Choroid plexus epithelial cell (primary cell): ENCODE measurements at regions not wholly inside any gene's neighbourhood (a gene's known extent, or its start where the extent isn't known, plus 50 kb on each side); places are given as distances from the start of the nearest gene placed in this dataset.

ENCODE experiments used
- DNase-seq: peaks from one replicate; pipeline ENCODE4 v3.0.0-alpha.2; 2010; ENCODE audit warnings: low read depth
- H3K4me3 ChIP-seq: 2 replicates; pipeline ENCODE4 v1.5.1; 2011; ENCODE audit warnings: low read depth, mild to moderate bottlenecking, control low read depth, low read length, moderate library complexity
- CTCF ChIP-seq: conservative IDR thresholded peaks from 2 replicates; pipeline ENCODE4 v1.5.1; 2011; ENCODE audit warnings: low read depth, mild to moderate bottlenecking, control low read depth, inconsistent platforms, low read length, moderate library complexity

- no peak for DNase-seq
- TF ChIP-seq CTCF = no peak
- H3K4me3 ChIP-seq = no peak overlapping the region
These were observed 481.0 kb upstream of the TNP1 start for GRCh38 chr2:217340899-217341298.

GRCh38 chr2:217340176-217340575 lies 480.3 kb upstream of the TNP1 start:
- TF ChIP-seq CTCF = no peak
- H3K4me3 ChIP-seq = no peak overlapping the region
- DNase-seq = no peak

GRCh38 chr2:217339753-217340152 lies 479.9 kb upstream of the TNP1 start:
- no peak for TF ChIP-seq CTCF
- H3K4me3 ChIP-seq = no peak overlapping the region
- no peak for DNase-seq

- peak; percentile 85 for DNase-seq
- H3K4me3 ChIP-seq = no peak overlapping the region
- no peak for TF ChIP-seq CTCF
These were observed 478.5 kb upstream of the TNP1 start for GRCh38 chr2:217338306-217338916.

- TF ChIP-seq CTCF = no peak
- no peak overlapping the region for H3K4me3 ChIP-seq
- DNase-seq = no peak
These were observed 477.9 kb upstream of the TNP1 start for GRCh38 chr2:217337771-217338170.

- DNase-seq = no peak
These were observed 476.8 kb upstream of the TNP1 start for GRCh38 chr2:217336694-217337093.

More at GRCh38 chr2:217336694-217337093, 476.8 kb upstream of the TNP1 start:
- TF ChIP-seq CTCF = no peak
- no peak overlapping the region for H3K4me3 ChIP-seq
